RWPE2 (cell line): ENCODE measurements at regions not wholly inside any gene's neighbourhood (a gene's known extent, or its start where the extent isn't known, plus 50 kb on each side); places are given as distances from the start of the nearest gene placed in this dataset.
"Not testable (repeated sequence)": the region's sequence is repeated elsewhere in the genome, so short reads cannot be mapped to it uniquely, and the experiment has no call there.

Experiments used
- ATAC-seq: fragments of 200-7000 bp; cut with Tn5 transposase; 3 replicates; pipeline ENCODE4 v1.9.1; 2021; ENCODE audit warnings: low read depth
- DNase-seq: peaks from one replicate; pipeline ENCODE4 v3.0.0-alpha.2; 2020; ENCODE audit warnings: low spot score
- H3K27ac ChIP-seq: fragments of 450-650 bp; 2 replicates; pipeline ENCODE4 v1.5.1; 2017; ENCODE audit warnings: mild to moderate bottlenecking; ENCODE audit not compliant: poor library complexity, severe bottlenecking
- H3K27me3 ChIP-seq: fragments of 250-450 bp; sonication (Bioruptor Pico); 2 replicates; pipeline ENCODE4 v1.5.1; 2021; ENCODE audit warnings: mild to moderate bottlenecking, moderate library complexity; ENCODE audit not compliant: insufficient read depth, poor library complexity, severe bottlenecking
- H3K36me3 ChIP-seq: fragments of 250-450 bp; sonication (Bioruptor Pico); 2 replicates; pipeline ENCODE4 v1.5.1; 2020; ENCODE audit warnings: low read depth, mild to moderate bottlenecking, moderate library complexity
- H3K4me1 ChIP-seq: fragments of 250-450 bp; sonication (Bioruptor Pico); 2 replicates; pipeline ENCODE4 v1.5.1; 2021; ENCODE audit warnings: mild to moderate bottlenecking, moderate library complexity; ENCODE audit not compliant: insufficient read depth, poor library complexity, severe bottlenecking
- H3K4me3 ChIP-seq: fragments of 250-450 bp; sonication (Bioruptor Pico); 2 replicates; pipeline ENCODE4 v1.5.1; 2021; ENCODE audit warnings: mild to moderate bottlenecking, moderate library complexity; ENCODE audit not compliant: severe bottlenecking
- H3K9me3 ChIP-seq: fragments of 250-450 bp; sonication (Bioruptor Pico); 2 replicates; pipeline ENCODE4 v1.5.1; 2021; ENCODE audit warnings: mild to moderate bottlenecking, moderate library complexity; ENCODE audit not compliant: severe bottlenecking
- CTCF ChIP-seq: fragments of 450-650 bp; IDR thresholded peaks from one replicate; pipeline ENCODE4 v1.5.1; 2017; ENCODE audit warnings: mild to moderate bottlenecking, moderate library complexity; ENCODE audit not compliant: poor library complexity, severe bottlenecking

GRCh38 chr4:75137302-75137701 is 204.4 kb downstream of the PARM1 start:
- DNase-seq = no peak
- Histone ChIP-seq H3K4me1 (no peaks in the 10 kb centered on the region), H3K27me3 (no peaks in the 10 kb centered on the region)

DNA sequence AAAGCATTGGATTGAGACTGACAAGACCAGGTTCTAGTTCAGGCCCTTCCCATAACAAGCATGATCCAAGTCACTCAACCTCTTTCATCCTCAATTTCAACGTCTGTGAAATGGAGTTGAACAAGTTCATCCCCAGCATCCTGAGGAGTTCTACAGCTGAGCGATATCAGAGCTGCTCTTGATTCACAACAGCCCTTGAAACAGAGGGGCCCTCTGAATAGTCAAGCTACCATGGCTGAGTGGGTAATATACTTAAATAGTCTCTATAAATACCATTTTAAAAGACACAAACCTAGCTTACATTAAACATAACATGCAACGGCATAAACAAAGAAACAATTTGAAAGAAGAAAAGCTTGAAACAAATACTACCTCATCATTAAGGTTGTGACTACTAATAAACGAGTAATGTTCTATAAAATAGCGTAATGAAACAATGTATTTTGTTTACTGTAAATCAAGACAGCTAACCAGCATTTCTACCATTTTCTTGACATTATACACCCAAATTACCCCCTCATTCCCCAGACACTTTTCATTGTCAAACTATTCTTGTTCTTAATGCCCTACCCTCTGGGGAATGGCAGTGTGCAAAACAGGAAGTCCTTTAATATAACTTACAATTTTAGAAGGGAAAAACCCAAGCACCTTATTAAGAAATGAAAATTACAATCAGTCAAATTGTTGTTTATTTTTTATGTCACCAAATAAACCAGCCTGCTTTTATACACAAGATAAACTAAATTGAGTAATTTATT is 202.3 kb downstream of the PARM1 start:
- Histone ChIP-seq H3K36me3 (no peaks in the 10 kb centered on the region), H3K27me3 (no peaks in the 10 kb centered on the region)

More at GRCh38 chr4:75137302-75137701, 204.4 kb downstream of the PARM1 start:
- TF ChIP-seq CTCF = no peak
- no peaks in the 10 kb centered on the region for H3K36me3 ChIP-seq
- H3K4me3 ChIP-seq = no peak overlapping the region
- ATAC-seq = no peak
- H3K27ac ChIP-seq = no peak overlapping the region
- no peaks in the 10 kb centered on the region for H3K9me3 ChIP-seq

DNA sequence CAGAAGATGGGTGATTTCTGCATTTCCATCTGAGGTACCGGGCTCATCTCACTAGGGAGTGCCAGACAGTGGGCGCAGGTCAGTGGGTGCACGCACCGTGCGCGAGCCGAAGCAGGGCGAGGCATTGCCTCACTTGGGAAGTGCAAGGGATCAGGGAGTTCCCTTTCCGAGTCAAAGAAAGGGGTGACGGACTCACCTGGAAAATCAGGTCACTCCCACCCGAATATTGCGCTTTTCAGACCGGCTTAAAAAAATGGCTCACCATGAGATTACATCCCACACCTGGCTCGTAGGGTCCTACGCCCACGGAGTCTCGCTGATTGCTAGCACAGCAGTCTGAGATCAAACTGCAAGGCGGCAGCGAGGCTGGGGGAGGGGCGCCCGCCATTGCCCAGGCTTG is 194.0 kb downstream of the PARM1 start:
- H3K4me1 ChIP-seq, DNase-seq, ATAC-seq, H3K36me3 ChIP-seq, H3K9me3 ChIP-seq, H3K27me3 ChIP-seq: not testable (repeated sequence)
- Histone ChIP-seq H3K27ac (peak overlapping the region; percentile 56), H3K4me3 (peak overlapping the region; percentile 23)

More for the DNA sequence above, 202.3 kb downstream of the PARM1 start:
- no peak overlapping the region for H3K27ac ChIP-seq
- no peaks in the 10 kb centered on the region for H3K4me1 ChIP-seq
- TF ChIP-seq CTCF = no peak
- no peaks in the 10 kb centered on the region for H3K9me3 ChIP-seq
- no peak for DNase-seq
- no peak for ATAC-seq
- no peak overlapping the region for H3K4me3 ChIP-seq

- ATAC-seq (no peak), DNase-seq (no peak)
- Histone ChIP-seq H3K27ac (peak overlapping the region; percentile 56), H3K9me3 (no peaks in the 10 kb centered on the region), H3K36me3 (no peaks in the 10 kb centered on the region), H3K4me1 (no peaks in the 10 kb centered on the region), H3K27me3 (no peaks in the 10 kb centered on the region), H3K4me3 (peak overlapping the region; percentile 23)
- no peak for TF ChIP-seq CTCF
These were observed 193.1 kb downstream of the PARM1 start for GRCh38 chr4:75126058-75126457.

- no peaks in the 10 kb centered on the region for H3K9me3 ChIP-seq
- ATAC-seq (no peak), DNase-seq (no peak)
- no peaks in the 10 kb centered on the region for H3K36me3 ChIP-seq
- no peak overlapping the region for H3K4me3 ChIP-seq
- no peak overlapping the region for H3K27ac ChIP-seq
- no peaks in the 10 kb centered on the region for H3K27me3 ChIP-seq
- TF ChIP-seq CTCF = no peak
- no peaks in the 10 kb centered on the region for H3K4me1 ChIP-seq
These were observed 189.6 kb downstream of the PARM1 start for GRCh38 chr4:75122424-75123014.
